ENCODE measurements at regions not wholly inside any gene's neighbourhood (a gene's known extent, or its start where the extent isn't known, plus 50 kb on each side); places are given as distances from the start of the nearest gene placed in this dataset.

DNA sequence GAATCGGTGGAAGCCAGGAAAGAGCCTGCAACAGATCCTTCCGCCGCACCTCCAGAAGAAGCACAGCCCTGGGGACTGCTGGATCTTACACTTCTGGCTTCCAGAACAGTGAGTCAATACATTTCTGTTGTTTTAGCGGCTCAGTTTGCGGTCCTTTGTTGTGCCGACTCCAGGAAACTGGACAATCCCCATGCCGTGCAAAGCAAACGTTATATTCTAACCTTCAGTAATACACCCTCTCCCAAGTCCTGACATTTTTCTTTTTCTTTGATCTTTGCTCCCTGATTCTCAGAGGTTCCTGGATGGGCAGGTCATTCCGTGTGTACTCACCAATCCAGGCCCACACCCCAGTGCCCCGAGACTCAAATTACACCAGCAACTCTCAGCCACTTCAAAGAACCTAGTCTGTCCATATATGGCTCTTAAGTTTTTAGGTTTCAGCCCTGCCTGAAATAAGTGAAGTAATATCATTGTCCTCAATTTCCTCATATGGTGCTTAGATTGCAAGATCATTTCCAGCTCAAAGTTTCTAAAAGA, 387.1 kb upstream of the SGCG start:
- no peak for FAIRE-seq
- TF ChIP-seq JUN (IDR thresholded peaks at IDR 0.05; ENCODE audit: borderline replicate concordance, insufficient read depth, insufficient read length, low read depth) (no peak), MYC (IDR thresholded peaks at IDR 0.05; ENCODE audit: low read depth, low read length) (no peak), EZH2 (IDR thresholded peaks at IDR 0.05; ENCODE audit: borderline replicate concordance, low read depth, low read length, severe bottlenecking) (no peak)
- H3K4me2 ChIP-seq (ENCODE audit: insufficient read depth, low read length): no peak overlapping the region
- H3K4me3 ChIP-seq (replicated peaks in 1 of 3; ENCODE audit: insufficient read depth in 1 of 3, low read depth in 1 of 3, low read length in 3 of 3): no peak overlapping the region
- H3K27ac ChIP-seq (ENCODE audit: insufficient read depth, low read depth, low read length): no peak overlapping the region
- ChIA-PET POLR2A (no interaction called here), CTCF (no interaction called here)
- no peaks in the 10 kb centered on the region for H3K9me3 ChIP-seq (replicated peaks; ENCODE audit: control insufficient read depth, insufficient read depth, low read length)
- no peaks in the 10 kb centered on the region for H4K20me1 ChIP-seq (replicated peaks; ENCODE audit: control insufficient read depth, extremely low read depth, insufficient read depth, low read length)
- intact Hi-C loops (cut with micrococcal nuclease): loop anchor here (10.0 kb wide), 1 partner anchor 1319 kb away; no protein-coding TSS in a partner anchor
- H3K79me2 ChIP-seq (ENCODE audit: control insufficient read depth, insufficient read depth, low read length): no peaks in the 10 kb centered on the region
- no peak overlapping the region for H2AFZ ChIP-seq (ENCODE audit: low read depth, low read length)
- dilution Hi-C loops (cut with MboI; ENCODE audit: extremely low pct_ligation_motif_present, low sequenced_read_pairs): no loop called here
- no peaks in the 10 kb centered on the region for H3K27me3 ChIP-seq (ENCODE audit: control insufficient read depth in 2 of 2, insufficient read depth in 2 of 2, low read length in 2 of 2)
- no peaks in the 10 kb centered on the region for H3K9me1 ChIP-seq (replicated peaks; ENCODE audit: control insufficient read depth, extremely low read depth, insufficient read depth, low read length)
- no peaks in the 10 kb centered on the region for H3K4me1 ChIP-seq (ENCODE audit: control insufficient read depth, extremely low read depth, insufficient read depth, low read length)
- H3K36me3 ChIP-seq (ENCODE audit: control insufficient read depth in 2 of 2, extremely low read depth in 1 of 2, insufficient read depth in 2 of 2, low read length in 2 of 2): no peaks in the 10 kb centered on the region
- DNase-seq (ENCODE audit: low read depth, low spot score): no peak
- no TSS peak for BruUV-seq (replicated peaks)
- no peak overlapping the region for H3K9ac ChIP-seq (replicated peaks; ENCODE audit: extremely low read depth, insufficient read depth, low read length)

DNA sequence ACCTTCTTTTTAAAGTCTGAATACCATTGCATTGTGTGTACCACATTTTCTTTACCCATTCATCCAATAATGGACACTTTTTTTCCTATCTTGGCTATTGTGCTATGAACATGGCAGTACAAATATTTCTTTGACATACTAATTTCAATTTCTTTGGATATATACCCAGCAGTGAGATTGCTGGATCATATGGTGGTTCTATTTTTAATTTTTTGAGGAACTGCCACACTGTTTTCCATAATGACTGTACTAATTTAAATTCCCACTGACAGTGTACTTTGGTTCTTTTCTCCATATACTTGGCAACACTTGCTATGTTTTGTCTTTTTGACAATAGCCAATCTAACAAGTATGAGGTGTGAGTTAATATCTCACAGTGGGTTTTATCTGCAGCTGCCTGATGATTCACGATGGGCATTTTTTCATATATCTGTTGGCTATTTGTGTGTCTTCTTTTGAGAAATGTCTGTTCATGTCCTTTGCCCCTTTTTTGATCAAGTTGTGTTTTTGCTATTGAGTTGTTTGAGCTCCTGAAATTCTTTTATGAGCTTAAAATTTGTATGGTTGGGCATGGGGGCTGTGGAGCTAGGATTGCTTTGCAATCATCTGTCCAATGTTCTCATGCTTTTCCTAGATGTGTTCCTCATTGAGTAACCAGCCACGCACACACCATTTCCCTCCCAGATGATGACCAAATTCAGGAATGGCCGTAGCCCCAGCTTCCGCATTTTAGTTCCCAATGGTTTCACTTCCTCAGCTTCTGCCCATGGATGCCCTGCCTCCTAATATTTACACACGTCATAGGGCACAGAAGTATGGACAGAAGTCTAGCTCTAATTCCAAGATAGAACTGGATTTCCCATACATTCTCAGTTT, 380.0 kb upstream of the SGCG start:
- H3K27me3 ChIP-seq (ENCODE audit: control insufficient read depth in 2 of 2, insufficient read depth in 2 of 2, low read length in 2 of 2): no peaks in the 10 kb centered on the region
- H3K79me2 ChIP-seq (ENCODE audit: control insufficient read depth, insufficient read depth, low read length): no peaks in the 10 kb centered on the region
- FAIRE-seq: no peak
- no peaks in the 10 kb centered on the region for H4K20me1 ChIP-seq (replicated peaks; ENCODE audit: control insufficient read depth, extremely low read depth, insufficient read depth, low read length)
- no TSS peak for BruUV-seq (replicated peaks)
- no peaks in the 10 kb centered on the region for H3K36me3 ChIP-seq (ENCODE audit: control insufficient read depth in 2 of 2, extremely low read depth in 1 of 2, insufficient read depth in 2 of 2, low read length in 2 of 2)
- dilution Hi-C loops (cut with MboI; ENCODE audit: extremely low pct_ligation_motif_present, low sequenced_read_pairs) (no loop called here), intact Hi-C loops (cut with micrococcal nuclease) (loop anchor here (1.0 kb wide), 1 partner anchor 220 kb away; no protein-coding TSS in a partner anchor)
- no peak overlapping the region for H3K9ac ChIP-seq (replicated peaks; ENCODE audit: extremely low read depth, insufficient read depth, low read length)
- CTCF ChIA-PET: no interaction called here
- no peak for DNase-seq (ENCODE audit: low read depth, low spot score)
- no peak overlapping the region for H2AFZ ChIP-seq (ENCODE audit: low read depth, low read length)
- no peak overlapping the region for H3K4me2 ChIP-seq (ENCODE audit: insufficient read depth, low read length)
- no peak for TF ChIP-seq POLR2A (IDR thresholded peaks at IDR 0.05; ENCODE audit: low read depth, low read length)
- no peak for TF ChIP-seq EZH2 (IDR thresholded peaks at IDR 0.05; ENCODE audit: borderline replicate concordance, low read depth, low read length, severe bottlenecking)
- no peaks in the 10 kb centered on the region for H3K9me1 ChIP-seq (replicated peaks; ENCODE audit: control insufficient read depth, extremely low read depth, insufficient read depth, low read length)
- H3K4me1 ChIP-seq (ENCODE audit: control insufficient read depth, extremely low read depth, insufficient read depth, low read length): no peaks in the 10 kb centered on the region
- POLR2A ChIA-PET: no interaction called here
- H3K4me3 ChIP-seq (replicated peaks in 1 of 3; ENCODE audit: insufficient read depth in 1 of 3, low read depth in 1 of 3, low read length in 3 of 3): no peak overlapping the region
- H3K9me3 ChIP-seq (replicated peaks; ENCODE audit: control insufficient read depth, insufficient read depth, low read length): no peaks in the 10 kb centered on the region
- no peak overlapping the region for H3K27ac ChIP-seq (ENCODE audit: insufficient read depth, low read depth, low read length)

All from endothelial cell of umbilical vein (primary cell).